ENCODE measurements at regions not wholly inside any gene's neighbourhood (a gene's known extent, or its start where the extent isn't known, plus 50 kb on each side); places are given as distances from the start of the nearest gene placed in this dataset.
"Not testable (repeated sequence)": the region's sequence is repeated elsewhere in the genome, so short reads cannot be mapped to it uniquely, and the experiment has no call there.

- no peak for DNase-seq (ENCODE audit: insufficient read length)
- no peak for FAIRE-seq
- TF ChIP-seq TAF1 (IDR thresholded peaks at IDR 0.05; ENCODE audit: borderline replicate concordance, low read depth, low read length) (no peak), POLR2AphosphoS5 (IDR thresholded peaks at IDR 0.05; ENCODE audit: low read depth, low read length) (no peak), POLR2A (IDR thresholded peaks at IDR 0.05; ENCODE audit: low read depth, low read length) (no peak)
Observed at GRCh38 chr16:13378151-13378550, 476.8 kb downstream of the SHISA9 start.

- no peak for DNase-seq (ENCODE audit: insufficient read length)
- TF ChIP-seq POLR2A (IDR thresholded peaks at IDR 0.05; ENCODE audit: low read depth, low read length): no peak
- TF ChIP-seq TAF1 (IDR thresholded peaks at IDR 0.05; ENCODE audit: borderline replicate concordance, low read depth, low read length): no peak
- no peak for TF ChIP-seq POLR2AphosphoS5 (IDR thresholded peaks at IDR 0.05; ENCODE audit: low read depth, low read length)
- no peak for FAIRE-seq
Observed at GRCh38 chr16:13379266-13379665, 477.9 kb downstream of the SHISA9 start.

DNA sequence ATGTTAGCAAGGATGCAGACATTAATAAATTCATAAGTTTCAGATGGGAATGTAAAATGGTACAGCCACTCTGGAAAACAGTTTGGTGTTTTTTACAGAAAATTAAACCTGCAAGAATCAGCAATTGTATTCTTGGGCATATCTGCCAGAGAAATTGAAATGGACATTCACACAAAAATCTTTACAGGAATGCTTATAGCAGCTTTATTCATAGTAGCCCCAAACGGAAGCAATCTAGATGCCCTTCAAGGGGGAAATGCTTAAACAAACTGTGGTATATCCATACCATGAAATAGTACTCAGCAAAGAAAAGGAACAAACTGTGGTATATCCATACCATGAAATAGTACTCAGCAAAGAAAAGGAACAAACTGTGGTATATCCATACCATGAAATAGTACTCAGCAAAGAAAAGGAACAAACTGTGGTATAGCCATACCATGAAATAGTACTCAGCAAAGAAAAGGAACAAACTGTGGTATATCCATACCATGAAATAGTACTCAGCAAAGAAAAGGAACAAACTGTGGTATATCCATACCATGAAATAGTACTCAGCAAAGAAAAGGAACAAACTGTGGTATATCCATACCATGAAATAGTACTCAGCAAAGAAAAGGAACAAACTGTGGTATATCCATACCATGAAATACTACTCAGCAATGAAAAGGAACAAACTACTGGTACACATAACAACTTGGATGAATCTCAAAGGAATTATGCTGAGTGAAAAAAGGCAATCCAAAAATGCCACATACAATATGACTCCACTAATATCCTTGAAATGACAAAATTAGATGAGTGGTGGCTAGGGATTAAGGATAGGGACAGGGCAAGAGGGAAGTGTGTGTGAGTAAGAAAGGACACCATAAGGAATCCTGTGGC, 484.0 kb downstream of the SHISA9 start:
- DNase-seq (ENCODE audit: insufficient read length); FAIRE-seq: not testable (repeated sequence)

DNA sequence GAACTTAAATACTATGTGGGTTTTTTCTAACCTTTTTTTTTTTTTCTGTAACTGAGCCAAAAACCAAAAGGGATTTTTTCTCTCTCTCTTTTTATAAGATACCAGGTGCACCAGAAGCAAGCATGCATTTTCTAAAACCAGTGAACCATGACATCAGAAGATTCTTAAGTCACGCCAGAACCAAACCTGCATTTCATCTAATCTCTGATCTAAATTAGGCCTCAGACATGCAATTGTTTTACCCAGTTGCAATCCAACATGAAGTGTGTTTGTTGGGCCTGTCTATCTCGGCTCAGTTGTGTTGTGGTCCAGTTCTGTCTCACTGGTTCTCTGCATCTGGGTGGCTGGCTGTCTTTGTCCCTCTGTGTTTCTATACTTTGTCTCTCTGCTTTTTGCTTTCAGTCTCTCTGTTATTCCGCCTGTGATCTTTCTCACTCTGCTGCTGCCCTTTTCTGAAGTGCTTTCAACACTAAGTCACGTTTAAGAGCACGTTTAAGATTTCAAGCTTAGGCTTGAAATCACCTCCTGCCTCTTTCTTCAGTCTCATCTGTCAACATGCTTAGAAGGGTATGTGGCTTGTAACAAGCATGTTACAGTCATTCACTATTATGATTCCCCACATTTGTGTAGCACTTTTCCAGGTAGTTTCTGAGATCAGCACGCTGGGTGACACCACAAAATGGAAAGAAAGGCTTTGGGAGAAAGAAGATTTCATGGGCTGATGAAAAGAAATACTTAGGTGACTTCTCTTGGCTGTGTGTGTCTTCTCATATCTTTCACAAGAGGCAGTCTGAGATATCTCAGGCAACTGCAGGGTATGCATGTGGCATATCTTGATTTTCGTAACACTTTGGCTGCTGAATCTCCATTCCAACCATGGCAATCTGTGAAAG, 488.9 kb downstream of the SHISA9 start:
- DNase-seq (ENCODE audit: insufficient read length) (no peak), FAIRE-seq (peak; percentile 94)
- TF ChIP-seq TAF1 (IDR thresholded peaks at IDR 0.05; ENCODE audit: borderline replicate concordance, low read depth, low read length) (no peak), POLR2A (IDR thresholded peaks at IDR 0.05; ENCODE audit: low read depth, low read length) (no peak), POLR2AphosphoS5 (IDR thresholded peaks at IDR 0.05; ENCODE audit: low read depth, low read length) (no peak)

DNA sequence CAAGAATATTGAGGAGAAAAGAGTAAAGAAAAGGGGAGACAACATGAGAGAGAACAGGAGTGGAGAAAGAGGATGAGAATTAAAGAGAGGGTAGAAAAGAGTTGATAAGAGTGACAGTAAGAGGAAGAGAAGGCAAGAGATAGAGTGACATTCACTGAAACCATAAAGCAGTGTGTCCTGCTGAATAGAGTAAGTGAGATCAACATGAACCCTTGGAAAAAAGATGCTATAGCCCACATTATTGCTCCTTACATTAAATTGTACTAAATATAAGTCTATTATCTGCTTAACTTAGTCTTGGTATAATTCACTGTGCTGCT, 489.5 kb downstream of the SHISA9 start:
- FAIRE-seq (no peak), DNase-seq (ENCODE audit: insufficient read length) (no peak)
- TF ChIP-seq POLR2A (IDR thresholded peaks at IDR 0.05; ENCODE audit: low read depth, low read length) (no peak), POLR2AphosphoS5 (IDR thresholded peaks at IDR 0.05; ENCODE audit: low read depth, low read length) (no peak), TAF1 (IDR thresholded peaks at IDR 0.05; ENCODE audit: borderline replicate concordance, low read depth, low read length) (no peak)

GRCh38 chr16:13391337-13391736, 489.9 kb downstream of the SHISA9 start:
- TF ChIP-seq POLR2A (IDR thresholded peaks at IDR 0.05; ENCODE audit: low read depth, low read length) (no peak), POLR2AphosphoS5 (IDR thresholded peaks at IDR 0.05; ENCODE audit: low read depth, low read length) (no peak), TAF1 (IDR thresholded peaks at IDR 0.05; ENCODE audit: borderline replicate concordance, low read depth, low read length) (no peak)
- DNase-seq (ENCODE audit: insufficient read length) (no peak), FAIRE-seq (peak; percentile 36)

- TF ChIP-seq POLR2A (IDR thresholded peaks at IDR 0.05; ENCODE audit: low read depth, low read length) (no peak), TAF1 (IDR thresholded peaks at IDR 0.05; ENCODE audit: borderline replicate concordance, low read depth, low read length) (no peak), POLR2AphosphoS5 (IDR thresholded peaks at IDR 0.05; ENCODE audit: low read depth, low read length) (no peak)
- FAIRE-seq (no peak), DNase-seq (ENCODE audit: insufficient read length) (no peak)
Observed at GRCh38 chr16:13392341-13392740, 490.9 kb downstream of the SHISA9 start.

GRCh38 chr16:13393816-13394215, 492.4 kb downstream of the SHISA9 start:
- TF ChIP-seq POLR2A (IDR thresholded peaks at IDR 0.05; ENCODE audit: low read depth, low read length): no peak
- DNase-seq (ENCODE audit: insufficient read length) (no peak), FAIRE-seq (peak; percentile 73)

DNA sequence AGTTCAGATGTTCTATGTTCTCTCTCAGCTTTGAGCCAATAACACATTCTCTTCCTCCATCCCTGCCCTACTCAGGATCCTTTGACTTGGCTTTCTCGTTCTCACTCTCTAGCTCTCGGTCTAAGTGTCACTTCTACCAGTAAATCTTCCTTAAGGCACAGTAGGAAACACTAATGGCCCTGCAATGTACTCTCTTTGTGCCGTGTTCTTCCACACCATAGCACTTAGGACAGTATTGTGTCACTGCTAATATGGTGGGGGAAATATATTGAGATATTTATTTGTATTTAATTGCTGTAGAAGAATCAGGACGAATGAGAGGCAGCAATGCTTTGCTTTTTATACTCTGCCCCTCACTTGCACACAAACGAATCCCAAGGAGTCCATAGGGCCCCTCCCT, 493.1 kb downstream of the SHISA9 start:
- TF ChIP-seq POLR2A (IDR thresholded peaks at IDR 0.05; ENCODE audit: low read depth, low read length) (no peak), TAF1 (IDR thresholded peaks at IDR 0.05; ENCODE audit: borderline replicate concordance, low read depth, low read length) (no peak), POLR2AphosphoS5 (IDR thresholded peaks at IDR 0.05; ENCODE audit: low read depth, low read length) (no peak)
- DNase-seq (ENCODE audit: insufficient read length) (no peak), FAIRE-seq (no peak)

GRCh38 chr16:13397126-13397525, 495.7 kb downstream of the SHISA9 start:
- DNase-seq (ENCODE audit: insufficient read length) (no peak), FAIRE-seq (no peak)
- TF ChIP-seq TAF1 (IDR thresholded peaks at IDR 0.05; ENCODE audit: borderline replicate concordance, low read depth, low read length) (no peak), POLR2AphosphoS5 (IDR thresholded peaks at IDR 0.05; ENCODE audit: low read depth, low read length) (no peak), POLR2A (IDR thresholded peaks at IDR 0.05; ENCODE audit: low read depth, low read length) (no peak)

DNA sequence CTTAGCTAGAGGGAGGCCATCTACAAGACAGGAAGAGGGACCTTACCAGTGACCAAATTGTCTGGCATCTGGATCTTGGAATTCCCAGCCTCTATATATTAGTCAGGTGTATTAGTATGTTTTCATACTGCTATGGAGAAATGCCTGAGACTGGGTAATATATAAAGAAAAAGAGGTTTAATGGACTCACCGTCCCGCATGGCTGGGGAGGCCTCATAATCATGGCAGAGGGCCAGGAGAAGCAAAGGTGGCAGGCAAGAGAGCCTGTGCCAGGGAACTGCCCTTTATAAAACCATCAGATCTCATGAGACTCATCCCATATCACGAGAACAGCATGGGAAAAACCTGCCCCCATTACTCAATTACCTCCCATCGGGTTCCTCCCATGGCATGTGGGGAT, 500.2 kb downstream of the SHISA9 start:
- TF ChIP-seq POLR2A (IDR thresholded peaks at IDR 0.05; ENCODE audit: low read depth, low read length): no peak
- no peak for TF ChIP-seq POLR2AphosphoS5 (IDR thresholded peaks at IDR 0.05; ENCODE audit: low read depth, low read length)
- no peak for TF ChIP-seq TAF1 (IDR thresholded peaks at IDR 0.05; ENCODE audit: borderline replicate concordance, low read depth, low read length)
- no peak for DNase-seq (ENCODE audit: insufficient read length)
- no peak for FAIRE-seq

DNA sequence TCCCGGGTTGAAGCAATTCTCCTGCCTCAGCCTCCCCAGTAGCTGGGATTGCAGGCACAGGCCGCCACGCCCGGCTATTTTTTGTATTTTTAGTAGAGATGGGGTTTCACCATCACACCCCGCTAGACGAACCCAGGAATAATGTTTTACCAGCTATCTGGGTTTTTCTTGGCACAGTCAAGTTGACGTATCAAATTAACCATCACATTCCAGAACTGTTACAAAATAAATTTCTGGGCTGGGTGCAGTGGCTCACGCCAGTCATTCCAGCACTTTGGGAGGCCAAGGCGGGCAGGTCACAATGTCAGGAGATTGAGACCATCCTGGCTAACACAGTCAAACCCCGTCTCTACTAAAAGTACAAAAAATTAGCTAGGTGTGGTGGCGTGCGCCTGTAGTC, 501.2 kb downstream of the SHISA9 start:
- no peak for TF ChIP-seq POLR2A (IDR thresholded peaks at IDR 0.05; ENCODE audit: low read depth, low read length)
- TF ChIP-seq TAF1 (IDR thresholded peaks at IDR 0.05; ENCODE audit: borderline replicate concordance, low read depth, low read length): no peak
- TF ChIP-seq POLR2AphosphoS5 (IDR thresholded peaks at IDR 0.05; ENCODE audit: low read depth, low read length): no peak
- FAIRE-seq: no peak
- no peak for DNase-seq (ENCODE audit: insufficient read length)
